Renal cortex interstitium (tissue), 11 donors: ENCODE measurements at regions not wholly inside any gene's neighbourhood (a gene's known extent, or its start where the extent isn't known, plus 50 kb on each side); places are given as distances from the start of the nearest gene placed in this dataset.
"Not testable (repeated sequence)": the region's sequence is repeated elsewhere in the genome, so short reads cannot be mapped to it uniquely, and the experiment has no call there.

ENCODE experiments used
- DNase-seq, 11 donors: peaks; one replicate each; pipeline ENCODE4 v3.0.0-alpha.2; 2013; ENCODE audit warnings: low read depth in 9 of 11, low spot score in 4 of 11; ENCODE audit errors: extremely low read depth in 1 of 11

DNA sequence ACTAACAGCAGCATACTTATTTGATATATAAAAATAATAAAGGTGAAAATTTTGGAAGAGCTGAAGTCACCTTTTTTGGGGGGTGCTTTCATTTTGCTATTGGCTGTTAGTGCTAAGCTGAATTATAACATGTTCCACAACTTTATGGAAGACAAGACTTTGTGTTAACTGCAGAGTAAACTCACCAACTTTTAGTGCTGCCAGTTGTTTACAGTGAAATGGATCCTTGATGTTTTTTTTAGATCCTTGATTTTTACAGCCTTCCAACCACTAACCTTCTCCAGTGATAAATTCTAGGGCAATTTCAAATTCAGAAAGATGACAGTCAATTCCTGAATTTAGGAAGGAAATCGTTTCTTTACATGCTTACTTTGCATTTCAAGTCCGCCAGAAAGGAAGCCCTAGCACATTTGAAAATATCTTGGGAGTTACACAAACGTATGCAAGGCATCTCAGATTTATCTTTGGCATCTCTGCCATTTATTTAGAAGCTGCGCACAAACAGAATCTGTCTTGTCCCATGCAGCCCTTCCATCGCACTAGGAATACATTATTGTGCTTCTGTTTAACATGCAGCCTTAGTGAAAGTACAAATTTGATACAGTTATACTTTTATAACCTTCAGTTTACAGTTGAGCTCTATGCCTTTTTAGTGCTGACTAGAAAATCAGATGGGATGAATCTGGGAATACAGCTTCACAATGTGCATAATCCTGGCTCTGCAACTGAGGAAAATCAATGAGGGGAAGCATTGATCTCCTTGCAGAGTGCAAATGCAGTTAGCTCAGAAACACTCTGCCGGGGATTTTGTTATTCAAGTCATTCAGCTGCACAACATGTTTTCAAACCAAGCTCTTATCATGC, 142.4 kb upstream of the ZNF608 start:
- no peak for DNase-seq

DNA sequence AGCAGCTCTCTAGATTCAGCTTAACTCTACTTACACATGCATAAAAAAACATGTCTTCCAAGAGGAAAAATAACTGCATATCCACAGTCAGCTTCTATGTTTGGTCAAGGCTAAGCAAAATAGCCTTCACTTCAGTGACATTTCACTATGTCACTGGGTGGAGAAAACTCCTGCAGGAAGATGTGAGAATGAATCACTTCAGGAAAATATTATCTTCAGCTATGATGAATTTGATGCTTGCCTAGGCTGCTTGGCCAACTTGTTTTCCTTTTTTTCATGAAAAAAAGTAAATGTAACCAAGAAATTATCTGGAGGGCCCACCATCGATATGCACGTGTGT, 143.0 kb upstream of the ZNF608 start:
- DNase-seq = no peak

DNA sequence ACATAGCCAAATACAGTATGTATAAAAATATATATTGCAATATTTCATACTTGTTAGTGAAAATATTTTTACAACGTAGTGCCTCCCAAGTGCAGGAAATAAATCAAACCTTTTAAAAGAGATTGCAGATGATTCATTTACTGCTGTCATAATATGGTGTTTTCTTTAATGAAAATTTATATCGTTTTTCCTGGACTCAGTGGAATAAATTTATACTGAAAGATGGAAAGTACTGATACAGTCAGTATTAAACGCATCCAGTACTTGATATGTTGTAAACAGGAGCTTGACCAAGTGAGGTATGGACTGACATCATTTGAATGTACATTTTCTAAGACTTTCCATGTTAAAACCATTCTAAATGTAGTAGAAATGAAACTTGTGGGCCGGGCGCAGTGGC, 143.4 kb upstream of the ZNF608 start:
- DNase-seq = no peak

DNA sequence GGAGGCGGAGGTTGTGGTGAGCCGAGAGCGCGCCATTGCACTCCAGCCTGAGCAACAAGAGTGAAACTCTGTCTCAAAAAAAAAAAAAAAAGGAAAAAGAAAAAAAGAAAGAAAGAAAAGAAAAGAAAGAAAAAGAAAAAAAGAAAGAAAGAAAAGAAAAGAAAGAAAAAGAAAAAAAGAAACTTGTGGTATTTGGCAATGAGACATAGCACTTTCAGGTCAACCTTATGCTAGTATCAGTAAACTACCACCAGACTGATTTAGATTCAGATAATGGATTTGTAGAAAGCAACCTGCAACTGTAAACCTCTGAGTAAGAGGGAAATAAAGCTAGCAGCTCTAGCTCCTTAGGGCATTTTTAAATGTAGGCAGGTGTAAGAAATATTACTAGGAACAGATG, 144.0 kb upstream of the ZNF608 start:
- DNase-seq = not testable (repeated sequence)

DNA sequence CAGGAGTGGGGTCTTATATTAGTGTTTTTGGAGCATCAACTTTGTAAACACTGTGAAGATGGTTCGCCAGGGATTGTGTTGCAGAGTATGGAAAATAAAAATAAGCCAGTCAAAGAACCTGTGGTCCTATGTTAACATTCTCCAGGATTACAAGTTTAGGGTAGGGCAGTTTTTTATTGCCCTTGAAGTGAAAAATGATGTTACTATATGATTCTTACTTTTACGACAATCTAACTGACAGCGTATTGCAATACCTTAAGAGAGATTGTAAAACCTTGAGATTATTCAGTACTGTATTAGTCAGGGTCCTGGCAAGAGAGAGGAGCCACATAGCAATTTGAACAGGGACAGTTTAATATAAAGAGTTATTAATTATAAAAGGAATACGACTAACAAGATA, 144.7 kb upstream of the ZNF608 start:
- no peak for DNase-seq

DNA sequence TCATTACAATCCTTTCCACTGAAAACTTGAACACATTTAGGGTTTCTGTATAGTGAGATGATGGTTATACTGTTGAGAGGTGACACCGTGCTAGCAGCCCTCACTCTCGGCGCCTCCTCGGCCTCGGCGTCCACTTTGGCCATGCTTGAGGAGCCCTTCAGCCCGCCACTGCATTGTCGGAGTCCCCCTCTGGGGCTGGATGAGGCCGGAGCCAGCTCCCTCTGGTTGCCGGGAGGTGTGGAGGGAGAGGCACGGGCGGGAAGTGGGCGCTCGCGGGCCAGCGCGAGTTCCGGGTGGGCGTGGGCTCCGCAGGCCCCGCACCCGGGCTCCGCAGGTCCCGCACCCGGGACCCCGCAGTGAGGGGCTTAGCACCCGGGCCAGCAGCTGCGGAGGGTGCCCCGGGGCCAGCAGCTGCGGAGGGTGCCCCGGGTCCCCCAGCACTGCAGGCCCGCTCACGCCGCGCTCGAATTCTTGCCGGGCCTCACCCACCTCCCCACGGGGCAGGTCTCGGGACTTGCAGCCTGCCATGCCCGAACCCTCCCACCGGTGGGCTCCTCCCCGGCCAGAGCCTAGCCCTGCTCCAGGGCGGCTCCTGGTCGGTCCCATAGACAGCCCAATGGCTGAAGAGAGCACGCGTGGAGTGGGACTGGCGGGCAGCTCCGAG, 145.9 kb upstream of the ZNF608 start:
- no peak for DNase-seq

DNA sequence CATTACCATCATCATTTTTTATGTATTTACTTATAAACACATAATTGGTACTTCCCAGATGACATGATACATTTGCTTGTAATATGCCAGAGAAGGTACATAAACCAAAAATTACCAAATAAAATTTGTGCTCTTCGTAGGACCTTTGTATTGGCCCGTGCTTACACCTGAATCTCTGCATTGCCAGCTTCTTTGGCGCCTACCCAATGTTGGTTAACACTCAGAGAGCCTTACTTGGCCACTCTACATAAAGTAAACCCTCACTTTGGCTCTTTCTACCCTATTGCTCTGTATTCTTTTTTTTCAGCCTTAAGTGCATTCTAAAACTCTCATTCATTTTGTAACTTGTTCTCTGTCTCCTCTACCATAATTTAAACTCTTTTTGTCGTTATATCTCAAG, 148.1 kb upstream of the ZNF608 start:
- no peak for DNase-seq

DNA sequence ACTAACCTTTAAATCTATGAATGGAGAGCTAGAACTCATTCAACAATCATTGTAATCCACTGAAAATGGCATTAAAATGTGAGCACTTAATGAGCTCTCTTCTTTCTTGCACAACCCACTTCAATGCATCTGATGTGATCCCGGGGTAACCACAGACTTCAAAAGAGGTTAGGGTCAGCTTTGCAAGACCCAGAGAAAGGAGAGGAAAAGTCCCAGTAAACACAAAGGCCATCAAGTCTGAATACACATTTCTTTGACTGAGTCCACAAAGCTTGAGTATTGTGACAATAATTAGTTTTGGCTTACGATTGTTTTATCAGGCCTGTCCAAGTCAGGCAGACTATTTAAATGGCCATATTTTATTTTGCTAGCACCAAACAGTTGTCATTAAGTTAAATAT, 148.8 kb upstream of the ZNF608 start:
- DNase-seq = no peak

DNA sequence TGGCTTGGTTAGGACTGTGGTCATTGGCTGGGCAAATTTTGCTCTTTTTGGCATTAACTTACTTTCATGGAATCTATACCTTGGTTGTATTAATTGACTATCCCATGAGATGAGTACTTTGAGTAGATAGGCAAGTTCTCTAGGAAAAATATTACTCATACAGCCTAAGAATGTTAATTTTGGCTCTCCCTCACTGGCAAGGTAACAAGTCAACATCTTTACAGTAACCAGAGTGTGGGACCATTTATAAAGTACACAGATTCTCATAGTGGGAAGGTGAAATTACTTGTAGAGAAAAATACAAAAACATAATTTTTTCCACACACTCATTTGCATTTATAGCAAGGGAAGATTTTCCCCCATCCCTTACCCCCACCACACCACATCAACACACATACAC, 154.6 kb upstream of the ZNF608 start:
- no peak for DNase-seq

DNA sequence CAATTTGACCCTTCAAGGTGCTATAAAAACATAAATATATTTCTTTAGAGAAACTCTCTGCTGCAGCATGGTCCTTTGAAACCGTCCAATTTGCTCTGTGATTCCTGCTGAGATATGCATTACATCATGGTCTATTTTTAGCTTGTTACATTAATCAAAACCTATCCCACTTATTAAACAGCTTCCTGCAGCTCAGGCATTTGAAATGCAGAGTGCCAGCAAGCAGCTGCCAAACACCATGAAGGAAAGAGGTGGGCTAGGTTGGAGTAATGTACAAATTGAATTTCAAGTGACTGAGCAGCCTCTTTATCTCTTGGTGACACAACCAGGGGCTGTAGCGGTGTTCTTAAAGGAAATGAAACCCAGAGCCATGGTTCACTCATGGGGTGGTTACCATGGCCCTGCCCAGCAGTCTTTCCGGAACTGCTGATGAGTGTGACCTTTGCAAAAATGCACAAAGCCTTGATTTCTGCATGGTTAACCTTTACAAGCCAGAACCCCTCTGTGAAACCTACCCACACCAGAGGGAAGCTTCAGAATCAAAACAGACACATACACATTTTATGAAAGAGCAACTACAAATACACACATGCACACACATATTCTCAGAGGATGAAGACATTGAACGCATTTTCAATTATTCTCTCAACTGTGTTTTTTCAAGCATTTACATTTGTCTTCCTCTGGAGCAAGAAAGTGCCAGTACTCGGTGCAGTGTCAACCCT, 155.8 kb upstream of the ZNF608 start:
- no peak for DNase-seq

DNA sequence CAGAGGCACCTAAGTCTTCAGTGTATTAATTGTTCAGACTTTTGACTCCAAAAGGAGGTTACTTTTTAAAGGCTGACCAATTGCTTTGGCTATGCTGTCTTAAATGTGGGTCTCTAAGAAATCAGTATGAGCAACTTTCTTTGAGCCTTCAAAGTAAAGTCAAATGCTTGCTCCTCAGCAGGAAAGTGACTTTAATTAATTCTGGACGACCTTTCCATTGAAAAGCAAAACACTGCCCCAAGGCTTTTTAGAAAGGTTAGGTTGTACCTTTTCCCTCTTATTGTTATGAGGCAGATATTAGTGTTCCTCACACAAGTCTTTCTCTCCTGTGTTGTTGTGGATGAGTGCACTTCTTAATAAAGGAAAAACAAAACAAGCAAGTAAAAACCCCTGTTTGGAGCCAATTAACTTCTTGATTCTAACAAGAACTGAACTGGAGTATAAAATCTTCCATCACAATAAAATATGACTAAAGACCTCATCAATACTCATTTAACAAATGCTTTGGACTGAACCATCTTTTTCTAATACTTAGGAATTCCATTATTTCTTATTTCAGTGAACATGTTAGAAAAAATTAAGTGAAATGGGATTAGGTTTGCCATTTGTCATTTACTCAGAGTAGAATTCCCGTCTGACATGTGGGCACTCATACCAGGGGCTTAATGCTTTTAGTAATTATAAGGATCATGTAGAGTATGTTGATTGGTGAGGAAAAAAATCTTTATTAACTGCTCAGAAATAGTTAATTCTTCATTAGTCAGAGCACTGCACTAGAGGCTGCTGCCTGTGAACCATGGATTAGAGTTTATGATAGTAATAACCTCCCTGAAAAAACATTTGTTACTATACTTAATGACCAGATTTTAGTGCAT, 159.1 kb upstream of the ZNF608 start:
- no peak for DNase-seq

DNA sequence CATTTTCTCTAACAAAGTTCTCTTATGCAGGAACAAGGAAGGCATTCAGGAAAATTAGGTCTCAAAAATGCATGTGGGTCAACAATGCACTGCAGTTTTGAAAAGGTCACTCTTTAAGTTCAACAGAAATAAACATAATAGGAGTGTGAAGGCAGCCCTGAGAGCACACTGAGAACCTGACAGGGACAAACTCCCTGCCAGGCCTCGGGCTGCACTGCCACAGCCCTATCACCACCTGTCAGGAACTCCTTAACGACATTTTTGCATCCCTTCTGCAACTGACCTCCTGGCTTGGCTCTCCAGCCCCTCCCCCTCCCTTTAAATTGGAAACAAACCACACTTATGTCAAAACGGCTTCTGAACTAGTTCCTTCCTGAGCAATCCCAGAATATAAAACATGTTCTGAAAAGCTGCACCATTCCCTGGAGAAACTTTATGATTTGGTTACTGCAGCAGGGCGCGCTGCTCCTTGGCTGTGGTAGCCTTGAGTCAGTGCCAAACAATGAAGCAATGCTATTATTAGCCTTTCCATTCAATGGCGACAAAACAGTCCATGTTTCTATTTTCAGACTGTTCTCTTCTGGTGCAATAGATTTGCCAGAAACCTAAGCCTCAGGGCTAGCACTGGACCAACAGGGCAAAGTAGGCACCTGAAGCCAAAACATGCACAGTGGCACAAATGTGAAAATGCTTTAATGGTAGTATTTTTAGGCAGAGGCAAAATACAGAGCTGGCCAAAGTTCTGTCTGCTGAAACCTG, 160.1 kb upstream of the ZNF608 start:
- peak in 3 of 11 donors; percentile 48 to 64 (median 60) for DNase-seq

DNA sequence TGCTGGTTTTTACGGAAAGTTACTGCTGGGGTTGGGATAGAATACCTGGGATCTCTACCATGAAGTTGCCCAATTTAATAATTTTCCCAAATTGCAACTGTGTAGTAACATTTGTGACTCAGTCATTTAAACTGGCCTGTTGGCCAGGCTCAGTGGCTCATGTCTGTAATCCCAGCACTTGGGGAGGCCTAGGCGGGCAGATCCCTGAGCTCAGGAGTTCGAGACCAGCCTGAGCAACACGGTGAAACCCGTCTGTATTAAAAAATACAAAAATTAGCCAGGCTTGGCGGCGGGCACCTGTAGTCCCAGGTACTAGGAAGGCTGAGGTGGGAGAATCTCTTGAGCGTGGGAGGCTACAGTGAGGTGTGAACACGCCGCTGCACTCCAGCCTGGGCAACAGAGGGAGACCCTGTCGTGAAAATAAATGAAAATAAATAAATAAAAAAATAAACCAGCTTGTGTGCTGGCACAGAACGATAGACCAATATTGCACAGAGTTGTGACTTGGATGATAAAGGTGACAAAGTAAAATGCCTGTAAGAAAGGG, 160.7 kb upstream of the ZNF608 start:
- no peak for DNase-seq

DNA sequence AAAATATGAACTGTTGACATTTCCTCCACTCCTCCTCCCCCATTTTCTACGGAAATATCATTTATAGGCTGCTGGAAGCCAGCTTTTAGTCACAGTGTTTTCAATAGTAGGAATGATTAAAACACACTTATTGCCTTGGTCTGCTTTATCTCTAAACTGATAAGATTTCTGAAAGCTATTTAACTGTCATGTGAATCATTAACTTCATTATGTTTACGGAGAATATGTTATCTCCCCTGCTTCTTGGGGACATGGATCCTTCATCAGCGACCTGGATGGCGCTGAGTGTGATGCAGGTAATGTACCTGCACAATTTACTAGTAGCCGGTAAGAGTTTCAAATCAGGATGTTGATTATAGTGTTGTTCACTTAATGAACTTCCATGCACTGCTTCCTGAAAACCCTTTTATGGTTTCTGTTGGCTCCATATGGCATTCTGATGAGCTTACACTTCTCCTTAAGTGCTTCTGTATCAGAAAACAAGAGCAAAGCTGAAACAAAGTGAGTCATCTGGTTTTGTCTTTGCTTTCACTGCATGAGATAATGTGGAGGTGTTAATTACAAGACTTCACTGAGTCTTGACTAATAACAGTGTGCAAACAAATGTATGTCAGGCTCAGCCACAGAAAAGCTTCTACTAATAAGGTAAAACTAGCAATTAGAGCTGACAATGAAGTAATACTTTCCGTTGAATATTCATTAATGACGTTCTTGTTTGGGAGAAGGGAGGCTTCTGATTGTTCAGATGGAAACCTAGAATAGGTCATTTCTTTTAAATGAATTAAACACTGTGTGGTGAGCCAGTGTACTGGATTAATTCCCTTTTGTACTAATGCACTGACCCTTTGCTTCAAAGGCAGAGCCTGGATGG, 162.4 kb upstream of the ZNF608 start:
- no peak for DNase-seq

DNA sequence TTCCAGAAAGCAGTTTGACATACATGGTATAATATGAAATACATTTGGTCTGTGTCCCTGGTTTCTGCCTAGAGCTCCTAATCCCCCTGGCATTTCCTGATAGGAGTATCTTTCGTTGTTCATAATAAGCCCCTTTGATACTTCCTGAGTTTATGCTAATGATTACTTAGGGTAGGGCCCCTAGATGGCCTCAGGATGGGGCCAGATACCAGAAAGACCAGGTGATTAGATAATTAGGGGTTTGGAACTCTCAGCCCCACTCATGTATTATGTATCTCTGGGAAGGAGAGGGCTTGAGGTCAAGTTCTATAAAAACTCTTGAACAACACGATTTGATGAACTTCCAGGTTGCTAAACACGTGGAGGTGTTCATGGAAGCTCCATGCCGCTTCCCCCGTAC, 163.3 kb upstream of the ZNF608 start:
- DNase-seq = no peak

DNA sequence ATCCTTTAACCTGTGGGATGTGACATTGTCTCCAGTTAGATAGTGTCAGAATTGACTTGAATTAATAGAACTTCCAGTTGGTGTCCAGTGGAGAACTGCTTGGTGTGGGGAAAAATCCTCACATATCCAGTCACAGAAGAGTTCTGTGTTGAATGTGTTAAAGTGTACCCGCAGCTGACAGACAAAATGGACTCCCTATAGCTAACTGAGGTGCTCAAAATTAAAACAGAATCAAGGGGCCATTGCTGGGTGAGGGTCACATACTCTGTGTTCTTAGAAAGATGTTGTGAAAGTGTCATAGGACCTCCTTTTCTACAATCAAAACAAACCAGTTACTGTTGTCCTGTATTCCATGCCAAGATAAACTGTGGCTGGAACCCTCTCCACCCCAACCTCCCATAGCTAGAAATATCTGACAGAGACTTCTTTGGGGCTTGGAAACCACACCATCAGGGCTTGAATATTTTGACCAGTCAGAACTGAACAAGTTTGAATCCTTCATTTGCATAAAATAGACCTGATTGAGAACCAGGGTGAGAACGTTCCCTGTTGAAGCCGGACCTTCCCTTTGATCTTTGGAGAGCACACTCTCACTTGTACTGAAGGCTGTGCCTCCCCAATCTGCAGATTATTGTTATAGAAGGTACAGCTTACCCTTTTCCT, 164.0 kb upstream of the ZNF608 start:
- DNase-seq = no peak
